ENCODE measurements at regions not wholly inside any gene's neighbourhood (a gene's known extent, or its start where the extent isn't known, plus 50 kb on each side); places are given as distances from the start of the nearest gene placed in this dataset.

GRCh38 chr4:130851107-130851506 is 1755.2 kb downstream of the C4orf33 start:
- FAIRE-seq (no peak), DNase-seq (ENCODE audit: low read depth, low spot score) (no peak), ATAC-seq (no peak)
- H3K27me3 ChIP-seq (replicated peaks in 1 of 2; ENCODE audit: control insufficient read depth in 2 of 2, insufficient read depth in 2 of 2, low read length in 1 of 2) = no peaks in the 10 kb centered on the region
- no peaks in the 10 kb centered on the region for H4K20me1 ChIP-seq (ENCODE audit: control insufficient read depth, insufficient read depth)
- no peak overlapping the region for H2AFZ ChIP-seq (ENCODE audit: control insufficient read depth, low read depth, low read length)
- no TSS peak for BruUV-seq (replicated peaks)
- H3K4me1 ChIP-seq (ENCODE audit: control insufficient read depth, insufficient read depth, low read length) = no peaks in the 10 kb centered on the region
- no peaks in the 10 kb centered on the region for H3K36me3 ChIP-seq (ENCODE audit: control insufficient read depth in 2 of 2, insufficient read depth in 2 of 2, low read length in 1 of 2)
- ChIA-PET RAD21 (ENCODE audit: unreplicated experiment) (no interaction called here), POLR2A (interaction anchor here (0.5 kb wide), 1 partner anchor 335 kb away, joined by 3 read pairs; no protein-coding TSS in a partner anchor), SMC1A (ENCODE audit: uncharacterized antibody, unreplicated experiment) (no interaction called here), CTCF (no interaction called here)
- intact Hi-C loops (cut with micrococcal nuclease; ENCODE audit: unreplicated experiment) (no loop called here), in situ Hi-C loops (cut with MboI) (no loop called here)
- H3K27ac ChIP-seq (ENCODE audit: control insufficient read depth, insufficient read depth) = no peak overlapping the region
- H3K4me2 ChIP-seq (ENCODE audit: control insufficient read depth, insufficient read depth) = no peak overlapping the region
- H3K4me3 ChIP-seq = no peak overlapping the region
- WGBS (ENCODE audit: insufficient coverage, insufficient replicate concordance, low lambda C conversion rate, missing lambda C conversion rate) = 37% methylated on average over 2 of the region's 2 CpGs
- H3K9me3 ChIP-seq (replicated peaks; ENCODE audit: control insufficient read depth, insufficient read depth, low read length) = no peaks in the 10 kb centered on the region
- H3K79me2 ChIP-seq (ENCODE audit: control insufficient read depth, insufficient read depth, low read length) = no peaks in the 10 kb centered on the region
- TF ChIP-seq IKZF1 (conservative IDR thresholded peaks at IDR 0.05) (no peak), CHD2 (IDR thresholded peaks at IDR 0.05; ENCODE audit: borderline replicate concordance, low read depth, low read length) (no peak), EGR1 (IDR thresholded peaks at IDR 0.05; ENCODE audit: borderline replicate concordance in 1 of 2, low read depth in 2 of 2, low read length in 2 of 2) (no peak), CHD4 (IDR thresholded peaks at IDR 0.05) (no peak), ATF2 (IDR thresholded peaks at IDR 0.05; ENCODE audit: low read length) (no peak), RAD21 (IDR thresholded peaks at IDR 0.05; ENCODE audit: insufficient read depth, low read depth, low read length) (no peak), BRCA1 (IDR thresholded peaks at IDR 0.05; ENCODE audit: low read depth, low read length) (no peak), SP1 (IDR thresholded peaks at IDR 0.05; ENCODE audit: low read depth, low read length) (no peak), WRNIP1 (IDR thresholded peaks at IDR 0.05; ENCODE audit: borderline replicate concordance, low read depth, low read length) (no peak), SMARCA5 (IDR thresholded peaks at IDR 0.05) (no peak), MTA3 (IDR thresholded peaks at IDR 0.05; ENCODE audit: borderline replicate concordance, low read length) (no peak), FOS (IDR thresholded peaks at IDR 0.05; ENCODE audit: borderline replicate concordance, extremely low read depth, insufficient read length) (no peak), CBFB (IDR thresholded peaks at IDR 0.05; ENCODE audit: low read depth) (no peak), KDM1A (IDR thresholded peaks at IDR 0.05; ENCODE audit: borderline replicate concordance) (no peak), HDAC2 (IDR thresholded peaks at IDR 0.05) (no peak), TAF1 (IDR thresholded peaks at IDR 0.05; ENCODE audit: borderline replicate concordance, low read depth, low read length) (no peak), BCL11A (IDR thresholded peaks at IDR 0.05; ENCODE audit: low read depth, low read length) (no peak), ZSCAN29 (IDR thresholded peaks at IDR 0.05) (no peak)
- TF ChIP-seq, protein P1, sequence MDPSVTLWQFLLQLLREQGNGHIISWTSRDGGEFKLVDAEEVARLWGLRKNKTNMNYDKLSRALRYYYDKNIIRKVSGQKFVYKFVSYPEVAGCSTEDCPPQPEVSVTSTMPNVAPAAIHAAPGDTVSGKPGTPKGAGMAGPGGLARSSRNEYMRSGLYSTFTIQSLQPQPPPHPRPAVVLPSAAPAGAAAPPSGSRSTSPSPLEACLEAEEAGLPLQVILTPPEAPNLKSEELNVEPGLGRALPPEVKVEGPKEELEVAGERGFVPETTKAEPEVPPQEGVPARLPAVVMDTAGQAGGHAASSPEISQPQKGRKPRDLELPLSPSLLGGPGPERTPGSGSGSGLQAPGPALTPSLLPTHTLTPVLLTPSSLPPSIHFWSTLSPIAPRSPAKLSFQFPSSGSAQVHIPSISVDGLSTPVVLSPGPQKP (IDR thresholded peaks at IDR 0.05; ENCODE audit: low read depth, low read length) = no peak
- no peak overlapping the region for H3K9ac ChIP-seq (ENCODE audit: control insufficient read depth, insufficient read depth, low read length)

All from GM12878 (cell line).